ENCODE measurements at regions not wholly inside any gene's neighbourhood (a gene's known extent, or its start where the extent isn't known, plus 50 kb on each side); places are given as distances from the start of the nearest gene placed in this dataset.

GRCh38 chr7:79593866-79594301, 140.4 kb upstream of the MAGI2 start:
- Mint-ChIP-seq H3K9me3 (no peaks in the 10 kb centered on the region), H3K27ac (no peak overlapping the region), H3K36me3 (ENCODE audit: low read depth) (no peaks in the 10 kb centered on the region), H3K27me3 (no peaks in the 10 kb centered on the region), H3K4me1 (ENCODE audit: low read depth) (no peaks in the 10 kb centered on the region), H3K4me3 (no peak overlapping the region)
- DNase-seq = no peak

GRCh38 chr7:79590916-79591623, 137.6 kb upstream of the MAGI2 start:
- Mint-ChIP-seq H3K27me3 (no peaks in the 10 kb centered on the region), H3K36me3 (ENCODE audit: low read depth) (no peaks in the 10 kb centered on the region), H3K4me1 (ENCODE audit: low read depth) (no peaks in the 10 kb centered on the region), H3K9me3 (no peaks in the 10 kb centered on the region), H3K4me3 (no peak overlapping the region), H3K27ac (no peak overlapping the region)
- no peak for DNase-seq

GRCh38 chr7:79590391-79590790, 136.9 kb upstream of the MAGI2 start:
- Mint-ChIP-seq H3K36me3 (ENCODE audit: low read depth) (no peaks in the 10 kb centered on the region), H3K27me3 (no peaks in the 10 kb centered on the region), H3K9me3 (no peaks in the 10 kb centered on the region), H3K4me1 (ENCODE audit: low read depth) (no peaks in the 10 kb centered on the region), H3K4me3 (no peak overlapping the region), H3K27ac (no peak overlapping the region)
- no peak for DNase-seq

DNA sequence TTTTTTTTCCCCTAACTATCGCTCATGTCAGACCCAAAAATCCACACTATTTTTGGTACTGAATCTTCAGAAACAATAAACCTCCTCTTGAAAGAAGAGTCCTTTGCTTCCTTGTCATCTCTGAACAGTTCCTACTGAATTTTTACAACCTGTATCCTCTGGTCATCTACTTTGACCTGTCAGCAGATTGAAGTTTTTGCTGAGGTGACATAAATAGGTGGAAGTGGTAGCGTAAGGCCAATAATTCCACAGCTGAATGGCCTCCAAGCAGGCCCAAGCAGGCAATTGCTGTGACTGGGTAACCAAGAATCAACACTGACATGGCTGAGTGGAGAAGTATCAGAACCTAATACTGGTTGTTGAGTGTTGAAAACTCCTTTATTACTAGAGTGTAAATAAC, 117.4 kb upstream of the MAGI2 start:
- Mint-ChIP-seq H3K27me3 (no peaks in the 10 kb centered on the region), H3K4me1 (ENCODE audit: low read depth) (no peaks in the 10 kb centered on the region), H3K36me3 (ENCODE audit: low read depth) (no peaks in the 10 kb centered on the region), H3K9me3 (peaks cover 5% of the 10 kb centered on the region), H3K27ac (no peak overlapping the region), H3K4me3 (no peak overlapping the region)
- DNase-seq = no peak

DNA sequence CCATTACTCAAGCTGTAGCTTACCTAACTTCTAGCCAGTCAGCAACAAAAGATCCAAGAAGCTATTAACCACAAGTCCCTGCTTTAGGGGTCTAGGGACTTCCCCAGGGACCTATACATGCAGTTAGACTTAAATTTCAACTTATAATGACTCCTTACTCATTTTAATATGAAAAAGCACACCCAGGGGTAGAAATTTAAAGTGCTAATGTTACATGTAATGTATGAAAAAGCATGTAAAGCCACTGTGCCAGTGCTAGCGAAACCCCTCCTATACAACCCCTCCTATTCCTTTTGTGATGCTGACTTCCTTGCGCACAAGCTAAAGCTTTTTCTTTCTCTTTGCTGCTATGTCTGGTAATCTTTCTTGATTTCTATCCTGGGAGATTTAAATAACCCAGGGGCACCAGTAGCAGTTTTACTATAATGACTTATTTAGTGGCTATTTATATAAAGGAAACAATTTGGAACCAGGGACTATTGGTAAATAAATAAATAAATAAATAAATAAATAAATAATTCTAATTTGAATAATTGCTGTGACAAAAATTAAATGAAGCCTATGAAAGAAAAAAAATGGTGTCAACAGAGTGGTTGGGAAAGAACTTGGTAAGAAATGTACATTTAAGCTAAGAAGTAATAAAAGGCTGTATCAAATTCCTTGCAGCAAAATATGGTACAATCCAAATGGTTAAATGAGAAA, 110.5 kb upstream of the MAGI2 start:
- Mint-ChIP-seq H3K4me3 (no peak overlapping the region), H3K36me3 (ENCODE audit: low read depth) (no peaks in the 10 kb centered on the region), H3K27ac (no peak overlapping the region), H3K9me3 (peaks cover 3% of the 10 kb centered on the region), H3K4me1 (ENCODE audit: low read depth) (no peaks in the 10 kb centered on the region), H3K27me3 (no peaks in the 10 kb centered on the region)
- DNase-seq = no peak

DNA sequence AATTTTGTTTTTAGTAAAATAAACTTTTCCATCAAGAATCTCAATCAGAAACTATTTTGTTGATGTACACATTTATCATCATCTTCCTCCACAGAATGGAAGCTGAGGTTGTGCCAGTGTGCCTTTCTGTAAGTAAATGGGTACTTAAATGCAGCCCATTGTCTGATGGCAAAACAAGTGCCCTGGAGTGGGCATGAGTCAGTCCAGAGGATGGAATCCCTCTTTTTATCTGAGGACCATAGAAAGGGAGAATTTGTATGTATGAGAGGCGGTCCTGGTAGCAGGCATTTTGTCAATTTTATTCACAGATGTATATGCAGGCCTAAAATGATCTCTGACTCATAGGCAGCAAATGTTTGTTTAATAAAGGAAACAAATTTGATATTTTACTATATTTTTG, 102.1 kb upstream of the MAGI2 start:
- Mint-ChIP-seq H3K9me3 (peaks cover 3% of the 10 kb centered on the region), H3K36me3 (ENCODE audit: low read depth) (no peaks in the 10 kb centered on the region), H3K27ac (no peak overlapping the region), H3K4me1 (ENCODE audit: low read depth) (no peaks in the 10 kb centered on the region), H3K27me3 (no peaks in the 10 kb centered on the region), H3K4me3 (no peak overlapping the region)
- DNase-seq = no peak

DNA sequence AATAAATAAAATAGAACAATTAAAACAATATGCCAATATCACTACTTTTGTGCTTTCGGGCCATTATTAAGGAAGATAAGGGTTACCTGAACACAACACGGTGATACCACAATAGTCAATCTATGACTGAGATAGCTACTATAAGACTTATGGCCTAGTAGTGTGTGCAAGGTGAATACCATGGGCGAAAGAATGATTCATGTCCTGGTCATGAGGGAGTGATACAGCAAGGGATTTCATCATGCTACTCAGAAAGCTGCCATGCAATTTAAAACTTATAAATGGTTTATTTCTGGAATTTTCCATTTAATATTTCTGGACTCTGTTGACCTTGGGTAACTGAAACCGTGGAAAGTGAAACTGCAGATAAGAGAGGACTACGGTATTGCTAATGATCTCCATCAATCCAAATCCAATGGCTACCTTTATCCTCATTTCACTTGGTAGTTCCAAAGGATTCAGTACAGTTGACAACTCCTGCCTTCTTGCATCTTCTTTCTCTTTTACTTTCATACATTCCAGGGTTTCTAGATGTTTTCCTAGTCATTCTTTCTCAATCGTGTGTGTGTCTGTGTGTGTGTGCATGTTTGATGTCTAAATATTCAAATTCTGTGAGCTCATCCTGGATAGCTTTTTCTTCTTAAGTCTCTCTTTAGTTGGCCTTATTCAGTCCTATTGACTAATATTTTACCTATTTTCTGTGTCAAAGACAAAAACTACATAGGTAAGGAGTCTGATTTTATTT, 100.5 kb upstream of the MAGI2 start:
- H3K4me1 Mint-ChIP-seq (ENCODE audit: low read depth) = no peaks in the 10 kb centered on the region
- no peak for DNase-seq
- H3K27ac Mint-ChIP-seq = no peak overlapping the region
- no peak overlapping the region for H3K4me3 Mint-ChIP-seq
- peaks cover 3% of the 10 kb centered on the region for H3K9me3 Mint-ChIP-seq
- no peaks in the 10 kb centered on the region for H3K27me3 Mint-ChIP-seq
- H3K36me3 Mint-ChIP-seq (ENCODE audit: low read depth) = no peaks in the 10 kb centered on the region

- Mint-ChIP-seq H3K36me3 (ENCODE audit: low read depth) (no peaks in the 10 kb centered on the region), H3K9me3 (peaks cover 3% of the 10 kb centered on the region), H3K27ac (no peak overlapping the region), H3K4me1 (ENCODE audit: low read depth) (no peaks in the 10 kb centered on the region), H3K27me3 (no peaks in the 10 kb centered on the region), H3K4me3 (no peak overlapping the region)
- no peak for DNase-seq
Observed at GRCh38 chr7:79552463-79552862, 99.0 kb upstream of the MAGI2 start.

GRCh38 chr7:79548727-79549126, 95.3 kb upstream of the MAGI2 start:
- H3K27me3 Mint-ChIP-seq = no peaks in the 10 kb centered on the region
- no peaks in the 10 kb centered on the region for H3K4me1 Mint-ChIP-seq (ENCODE audit: low read depth)
- no peak overlapping the region for H3K4me3 Mint-ChIP-seq
- H3K27ac Mint-ChIP-seq = no peak overlapping the region
- no peaks in the 10 kb centered on the region for H3K36me3 Mint-ChIP-seq (ENCODE audit: low read depth)
- DNase-seq = no peak
- H3K9me3 Mint-ChIP-seq = no peaks in the 10 kb centered on the region

GRCh38 chr7:79547132-79547531, 93.7 kb upstream of the MAGI2 start:
- Mint-ChIP-seq H3K27me3 (no peaks in the 10 kb centered on the region), H3K4me1 (ENCODE audit: low read depth) (no peaks in the 10 kb centered on the region), H3K9me3 (peaks cover 1% of the 10 kb centered on the region), H3K27ac (no peak overlapping the region), H3K4me3 (no peak overlapping the region), H3K36me3 (ENCODE audit: low read depth) (no peaks in the 10 kb centered on the region)
- no peak for DNase-seq

DNA sequence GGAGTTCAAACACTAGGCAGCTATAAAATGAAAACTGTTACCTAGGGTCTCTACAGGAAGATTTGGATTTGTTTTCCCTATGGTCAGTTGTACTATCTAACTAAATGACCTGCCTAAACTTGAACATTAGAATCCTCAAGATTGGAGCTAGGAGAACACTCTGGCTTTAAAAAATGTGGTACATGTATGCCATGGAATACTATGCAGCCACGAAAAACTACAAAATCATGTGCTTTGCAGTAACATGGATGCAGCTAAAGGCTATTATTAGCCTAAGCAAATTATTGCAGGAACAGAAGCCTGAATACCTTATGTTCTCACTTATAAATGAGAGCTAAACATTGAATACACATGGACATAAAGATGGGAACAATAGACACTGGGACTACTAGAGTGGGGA, 87.1 kb upstream of the MAGI2 start:
- H3K27me3 Mint-ChIP-seq = no peaks in the 10 kb centered on the region
- no peak overlapping the region for H3K27ac Mint-ChIP-seq
- no peaks in the 10 kb centered on the region for H3K36me3 Mint-ChIP-seq (ENCODE audit: low read depth)
- H3K4me1 Mint-ChIP-seq (ENCODE audit: low read depth) = no peaks in the 10 kb centered on the region
- H3K4me3 Mint-ChIP-seq = no peak overlapping the region
- DNase-seq = no peak
- H3K9me3 Mint-ChIP-seq = peaks cover 4% of the 10 kb centered on the region

DNA sequence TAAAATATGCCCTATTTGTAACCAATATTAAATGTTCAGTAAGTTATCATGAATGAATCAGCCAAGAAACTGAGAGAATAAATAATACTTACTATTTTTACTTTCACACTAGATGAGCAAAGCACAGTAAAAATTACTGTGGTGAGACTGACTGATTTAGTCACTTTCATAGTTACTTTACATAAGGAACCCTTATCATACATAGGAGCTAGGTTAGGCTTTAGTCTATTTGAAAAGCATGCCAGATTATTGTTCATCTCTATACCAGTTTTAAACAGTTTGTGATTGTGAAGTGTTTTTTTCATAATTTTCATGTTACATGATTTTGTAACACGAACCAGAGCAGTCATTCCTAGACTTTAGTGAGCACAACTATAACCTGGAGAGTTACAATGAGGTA, 80.7 kb upstream of the MAGI2 start:
- Mint-ChIP-seq H3K27me3 (no peaks in the 10 kb centered on the region), H3K9me3 (no peaks in the 10 kb centered on the region), H3K4me3 (no peak overlapping the region), H3K36me3 (ENCODE audit: low read depth) (no peaks in the 10 kb centered on the region), H3K4me1 (ENCODE audit: low read depth) (no peaks in the 10 kb centered on the region), H3K27ac (no peak overlapping the region)
- DNase-seq = no peak

- Mint-ChIP-seq H3K4me1 (ENCODE audit: low read depth) (no peaks in the 10 kb centered on the region), H3K9me3 (no peaks in the 10 kb centered on the region), H3K4me3 (no peak overlapping the region), H3K36me3 (ENCODE audit: low read depth) (no peaks in the 10 kb centered on the region), H3K27me3 (no peaks in the 10 kb centered on the region), H3K27ac (no peak overlapping the region)
- no peak for DNase-seq
Observed at GRCh38 chr7:79531905-79532664, 78.6 kb upstream of the MAGI2 start.

DNA sequence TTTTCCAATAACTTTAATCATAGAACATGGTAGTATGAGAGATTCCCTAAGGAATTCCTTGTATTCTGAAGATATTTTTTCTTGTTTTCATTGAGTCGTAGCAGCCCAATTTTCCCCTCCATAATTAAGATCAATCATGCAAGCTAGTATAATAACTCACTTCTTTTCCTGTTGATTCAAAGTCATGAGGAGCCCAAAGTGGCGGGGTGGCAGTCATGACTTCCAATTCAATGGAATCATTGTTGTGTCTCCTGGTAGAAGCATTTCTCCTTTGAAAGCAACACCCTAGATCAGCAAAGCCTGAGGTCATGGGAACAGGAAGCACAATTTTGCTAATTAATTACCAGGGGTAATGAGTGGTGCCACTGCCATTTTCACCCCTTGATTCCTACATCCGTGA, 77.6 kb upstream of the MAGI2 start:
- H3K36me3 Mint-ChIP-seq (ENCODE audit: low read depth) = no peaks in the 10 kb centered on the region
- H3K4me1 Mint-ChIP-seq (ENCODE audit: low read depth) = no peaks in the 10 kb centered on the region
- DNase-seq = no peak
- H3K9me3 Mint-ChIP-seq = no peaks in the 10 kb centered on the region
- no peak overlapping the region for H3K27ac Mint-ChIP-seq
- no peaks in the 10 kb centered on the region for H3K27me3 Mint-ChIP-seq
- H3K4me3 Mint-ChIP-seq = no peak overlapping the region

Data from activated T-cell treated with anti-CD3 and anti-CD28 coated beads, Interleukin-2, amount 50 U/mL, for 24 hours (primary cell).